ENCODE measurements at regions not wholly inside any gene's neighbourhood (a gene's known extent, or its start where the extent isn't known, plus 50 kb on each side); places are given as distances from the start of the nearest gene placed in this dataset.

- no peak for TF ChIP-seq CTCF (IDR thresholded peaks at IDR 0.05 in 4 of 5, conservative IDR thresholded peaks at IDR 0.05 in 1 of 5)
- TF ChIP-seq POLR2A (IDR thresholded peaks at IDR 0.05) = no peak
Measured at GRCh38 chr5:14962604-14963003, 91.0 kb upstream of the ANKH start.
